H9 (cell line): ENCODE measurements at regions not wholly inside any gene's neighbourhood (a gene's known extent, or its start where the extent isn't known, plus 50 kb on each side); places are given as distances from the start of the nearest gene placed in this dataset.

Source experiments
- DNase-seq: peaks from one replicate; pipeline ENCODE4 v3.0.0-alpha.2; 2017
- H2AFZ ChIP-seq: one replicate; pipeline ENCODE4 v1.6.1; 2013; ENCODE audit warnings: mild to moderate bottlenecking, low read length, control low read depth, moderate library complexity
- H2AK5ac ChIP-seq: 2 replicates; pipeline ENCODE4 v1.6.1; 2013; ENCODE audit warnings: low read length, control low read depth, mixed read lengths; ENCODE audit not compliant: insufficient read length
- H2BK120ac ChIP-seq: one replicate; pipeline ENCODE4 v1.6.1; 2013; ENCODE audit warnings: low read depth, mild to moderate bottlenecking, low read length, control low read depth, inconsistent platforms; ENCODE audit not compliant: poor library complexity, severe bottlenecking
- H2BK12ac ChIP-seq: 2 replicates; pipeline ENCODE4 v1.6.1; 2013; ENCODE audit warnings: low read length, control low read depth, mixed read lengths, low read depth; ENCODE audit not compliant: insufficient read length
- H2BK15ac ChIP-seq: 2 replicates; pipeline ENCODE4 v1.6.1; 2013; ENCODE audit warnings: low read depth, low read length, control low read depth
- H2BK20ac ChIP-seq: one replicate; pipeline ENCODE4 v1.6.1; 2013; ENCODE audit warnings: low read depth, mild to moderate bottlenecking, low read length, control low read depth, inconsistent platforms; ENCODE audit not compliant: poor library complexity, severe bottlenecking
- H2BK5ac ChIP-seq: 2 replicates; pipeline ENCODE4 v1.6.1; 2013; ENCODE audit warnings: low read length, control low read depth, mixed read lengths; ENCODE audit not compliant: insufficient read length
- H3K14ac ChIP-seq: 2 replicates; pipeline ENCODE4 v1.6.1; 2013; ENCODE audit warnings: low read length, control low read depth; ENCODE audit not compliant: insufficient read depth
- H3K18ac ChIP-seq: 2 replicates; pipeline ENCODE4 v1.6.1; 2013; ENCODE audit warnings: low read depth, mild to moderate bottlenecking, mixed read lengths, low read length, control low read depth; ENCODE audit not compliant: insufficient read length
- H3K23ac ChIP-seq: 2 replicates; pipeline ENCODE4 v1.6.1; 2013; ENCODE audit warnings: low read length, control low read depth, mixed read lengths, low read depth; ENCODE audit not compliant: insufficient read length
- H3K23me2 ChIP-seq: 2 replicates; pipeline ENCODE4 v1.6.1; 2013; ENCODE audit warnings: low read depth, mild to moderate bottlenecking, mixed read lengths, low read length, control low read depth; ENCODE audit not compliant: insufficient read length, poor library complexity, severe bottlenecking
- H3K27ac ChIP-seq: 2 replicates; pipeline ENCODE4 v1.5.1; 2013; ENCODE audit warnings: low read length, control low read depth, mixed read lengths, low read depth; ENCODE audit not compliant: insufficient read length
- H3K27me3 ChIP-seq: 2 replicates; pipeline ENCODE4 v1.6.1; 2013; ENCODE audit warnings: low read length, control low read depth, inconsistent platforms; ENCODE audit not compliant: insufficient read depth
- H3K4ac ChIP-seq: 2 replicates; pipeline ENCODE4 v1.6.1; 2013; ENCODE audit warnings: low read depth, mild to moderate bottlenecking, control low read depth, inconsistent platforms, low read length, moderate library complexity
- H3K4me1 ChIP-seq: 2 replicates; pipeline ENCODE4 v1.6.1; 2013; ENCODE audit warnings: low read length, control low read depth, inconsistent platforms; ENCODE audit not compliant: insufficient read depth
- H3K4me2 ChIP-seq: 2 replicates; pipeline ENCODE4 v1.6.1; 2013; ENCODE audit warnings: low read length, control low read depth, mixed read lengths; ENCODE audit not compliant: insufficient read length, insufficient read depth
- H3K56ac ChIP-seq: 2 replicates; pipeline ENCODE4 v1.6.1; 2013; ENCODE audit warnings: low read depth, mild to moderate bottlenecking, mixed read lengths, low read length, control low read depth; ENCODE audit not compliant: insufficient read length
- H3K79me1 ChIP-seq: 2 replicates; pipeline ENCODE4 v1.6.1; 2013; ENCODE audit warnings: low read depth, mild to moderate bottlenecking, moderate library complexity, low read length, control low read depth, inconsistent platforms; ENCODE audit not compliant: insufficient read depth, poor library complexity, severe bottlenecking
- H3K79me2 ChIP-seq: 2 replicates; pipeline ENCODE4 v1.6.1; 2013; ENCODE audit warnings: low read length, control low read depth, inconsistent platforms; ENCODE audit not compliant: insufficient read depth
- H3K9ac ChIP-seq: 2 replicates; pipeline ENCODE4 v1.6.1; 2013; ENCODE audit warnings: low read length, control low read depth, mixed read lengths; ENCODE audit not compliant: insufficient read length; ENCODE audit errors: extremely low read depth
- H3K9me3 ChIP-seq: one replicate; pipeline ENCODE4 v1.6.1; 2013; ENCODE audit warnings: low read depth, low read length, inconsistent platforms; ENCODE audit not compliant: control insufficient read depth
- H3T11ph ChIP-seq: one replicate; pipeline ENCODE4 v1.6.1; 2013; ENCODE audit warnings: mild to moderate bottlenecking, low read length, control low read depth, inconsistent platforms
- H4K20me1 ChIP-seq: one replicate; pipeline ENCODE4 v1.6.1; 2013; ENCODE audit not compliant: control insufficient read depth, insufficient read length, insufficient read depth
- H4K5ac ChIP-seq: 2 replicates; pipeline ENCODE4 v1.6.1; 2013; ENCODE audit warnings: low read depth, mild to moderate bottlenecking, mixed read lengths, low read length, control low read depth; ENCODE audit not compliant: insufficient read length
- H4K8ac ChIP-seq: replicated peaks from 2 replicates; pipeline ENCODE4 v1.6.1; 2013; ENCODE audit warnings: low read length, control low read depth, mixed read lengths, low read depth; ENCODE audit not compliant: insufficient read length
- H4K91ac ChIP-seq: 2 replicates; pipeline ENCODE4 v1.6.1; 2013; ENCODE audit warnings: low read depth, mild to moderate bottlenecking, moderate library complexity, mixed read lengths, low read length, control low read depth; ENCODE audit not compliant: insufficient read length
- H3K27ac Mint-ChIP-seq, 3 experiments: 2 replicates in 2 of 3; 3 replicates in 1 of 3; pipeline ENCODE4 v1.8.0; 2020 to 2021; ENCODE audit warnings: mixed read lengths in 3 of 3, mild to moderate bottlenecking in 1 of 3, moderate library complexity in 1 of 3
- H3K27me3 Mint-ChIP-seq: 2 replicates; pipeline ENCODE4 v1.8.0; 2021; ENCODE audit warnings: low read depth, mild to moderate bottlenecking, moderate library complexity, mixed read lengths
- H3K36me3 Mint-ChIP-seq, 3 experiments: 2 replicates in 2 of 3; 3 replicates in 1 of 3; pipeline ENCODE4 v1.8.0; 2020 to 2021; ENCODE audit warnings: low read depth in 3 of 3, mixed read lengths in 3 of 3; ENCODE audit not compliant: insufficient read depth in 1 of 3
- H3K4me1 Mint-ChIP-seq, 2 experiments: 2 replicates each; pipeline ENCODE4 v1.8.0; 2020; ENCODE audit warnings: mixed read lengths in 2 of 2
- H3K4me3 Mint-ChIP-seq, 2 experiments: 2 replicates in 1 of 2; 3 replicates in 1 of 2; pipeline ENCODE4 v1.8.0; 2020 to 2021; ENCODE audit warnings: mild to moderate bottlenecking in 2 of 2, mixed read lengths in 2 of 2, moderate library complexity in 1 of 2
- H3K9me3 Mint-ChIP-seq, 2 experiments: 2 replicates in 1 of 2; 3 replicates in 1 of 2; pipeline ENCODE4 v1.8.0; 2020; ENCODE audit warnings: mild to moderate bottlenecking in 2 of 2, mixed read lengths in 2 of 2, moderate library complexity in 1 of 2
- WGBS: extraction: QIAGEN DNeasy Blood & Tissue Kit; methylation state at CpG from one replicate; pipeline ENCODE4 v1.1.7; 2013; ENCODE audit warnings: missing lambda C conversion rate, low lambda C conversion rate, mixed read lengths; ENCODE audit not compliant: insufficient read length; ENCODE audit errors: extremely low coverage; 5-methylcytosine and 5-hydroxymethylcytosine counted together
- TF ChIP-seq, protein P1 (sequence below): fragments of 200-600 bp; sonication (generic); conservative IDR thresholded peaks from 3 replicates; pipeline ENCODE4 v1.8.0; 2021; ENCODE audit warnings: antibody characterized with exemption, mild to moderate bottlenecking

GRCh38 chr7:66427956-66428355 lies 200.7 kb upstream of the KCTD7 start:
- no peak overlapping the region for H3K4me2 ChIP-seq
- no CpG with 5 or more reads among the region's 7 CpGs for WGBS
- no peak overlapping the region for H4K5ac ChIP-seq
- no peak overlapping the region for H2BK12ac ChIP-seq
- no peaks in the 10 kb centered on the region for H3K79me1 ChIP-seq
- no peaks in the 10 kb centered on the region for H4K20me1 ChIP-seq
- no peak overlapping the region; the same call in 1 of the 2 replicates for H2BK15ac ChIP-seq
- no peak overlapping the region for H3K18ac ChIP-seq
- H4K91ac ChIP-seq = no peak overlapping the region
- H3K9ac ChIP-seq = no peak overlapping the region
- H3T11ph ChIP-seq = no peak overlapping the region
- H2BK5ac ChIP-seq = no peak overlapping the region
- no peaks in the 10 kb centered on the region for H3K23me2 ChIP-seq
- H3K9me3 Mint-ChIP-seq = no peaks in the 10 kb centered on the region
- H3K36me3 Mint-ChIP-seq = peaks cover 0 to 9% (median 5%) of the 10 kb centered on the region in 3 experiments; a peak in 3 of 7 replicates
- H3K4me1 Mint-ChIP-seq = no peaks in the 10 kb centered on the region
- no peaks in the 10 kb centered on the region for H3K4me1 ChIP-seq
- H4K8ac ChIP-seq = no peak overlapping the region
- TF ChIP-seq, protein P1, sequence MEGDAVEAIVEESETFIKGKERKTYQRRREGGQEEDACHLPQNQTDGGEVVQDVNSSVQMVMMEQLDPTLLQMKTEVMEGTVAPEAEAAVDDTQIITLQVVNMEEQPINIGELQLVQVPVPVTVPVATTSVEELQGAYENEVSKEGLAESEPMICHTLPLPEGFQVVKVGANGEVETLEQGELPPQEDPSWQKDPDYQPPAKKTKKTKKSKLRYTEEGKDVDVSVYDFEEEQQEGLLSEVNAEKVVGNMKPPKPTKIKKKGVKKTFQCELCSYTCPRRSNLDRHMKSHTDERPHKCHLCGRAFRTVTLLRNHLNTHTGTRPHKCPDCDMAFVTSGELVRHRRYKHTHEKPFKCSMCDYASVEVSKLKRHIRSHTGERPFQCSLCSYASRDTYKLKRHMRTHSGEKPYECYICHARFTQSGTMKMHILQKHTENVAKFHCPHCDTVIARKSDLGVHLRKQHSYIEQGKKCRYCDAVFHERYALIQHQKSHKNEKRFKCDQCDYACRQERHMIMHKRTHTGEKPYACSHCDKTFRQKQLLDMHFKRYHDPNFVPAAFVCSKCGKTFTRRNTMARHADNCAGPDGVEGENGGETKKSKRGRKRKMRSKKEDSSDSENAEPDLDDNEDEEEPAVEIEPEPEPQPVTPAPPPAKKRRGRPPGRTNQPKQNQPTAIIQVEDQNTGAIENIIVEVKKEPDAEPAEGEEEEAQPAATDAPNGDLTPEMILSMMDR = no peak
- no peak overlapping the region for H3K14ac ChIP-seq
- H3K79me2 ChIP-seq = no peaks in the 10 kb centered on the region
- H2BK120ac ChIP-seq = no peak overlapping the region
- no peak overlapping the region for H2BK20ac ChIP-seq
- H3K27ac ChIP-seq = no peak overlapping the region
- no peak for DNase-seq
- H2AK5ac ChIP-seq = no peak overlapping the region
- no peaks in the 10 kb centered on the region for H3K9me3 ChIP-seq
- H3K4me3 Mint-ChIP-seq = no peak overlapping the region
- H3K27me3 Mint-ChIP-seq = no peaks in the 10 kb centered on the region
- no peak overlapping the region for H3K4ac ChIP-seq
- no peak overlapping the region for H3K27ac Mint-ChIP-seq
- no peaks in the 10 kb centered on the region for H3K27me3 ChIP-seq
- H3K23ac ChIP-seq = no peak overlapping the region
- H2AFZ ChIP-seq = no peak overlapping the region
- peak overlapping the region; percentile 65 for H3K56ac ChIP-seq
